Hepatocyte (in vitro differentiated cells): ENCODE measurements at regions not wholly inside any gene's neighbourhood (a gene's known extent, or its start where the extent isn't known, plus 50 kb on each side); places are given as distances from the start of the nearest gene placed in this dataset.
"Not testable (repeated sequence)": the region's sequence is repeated elsewhere in the genome, so short reads cannot be mapped to it uniquely, and the experiment has no call there.

Experiments
- DNase-seq: peaks from one replicate; pipeline ENCODE4 v3.0.0-alpha.2; 2016; ENCODE audit warnings: low spot score
- H2AFZ ChIP-seq: fragments of 200-600 bp; sonication (generic); 2 replicates; pipeline ENCODE4 v1.6.0; 2016; ENCODE audit warnings: antibody characterized with exemption, mild to moderate bottlenecking
- H3K27ac ChIP-seq: fragments of 200-600 bp; sonication (generic); 2 replicates; pipeline ENCODE4 v1.5.1; 2016; ENCODE audit warnings: mild to moderate bottlenecking
- H3K27me3 ChIP-seq: fragments of 200-600 bp; sonication (generic); 2 replicates; pipeline ENCODE4 v1.6.1; 2016
- H3K36me3 ChIP-seq: fragments of 200-600 bp; sonication (generic); replicated peaks from 2 replicates; pipeline ENCODE4 v1.5.1; 2016; ENCODE audit warnings: low read depth; ENCODE audit not compliant: insufficient read depth
- H3K4me1 ChIP-seq: fragments of 200-600 bp; sonication (generic); 2 replicates; pipeline ENCODE4 v1.5.1; 2016; ENCODE audit warnings: mild to moderate bottlenecking, moderate library complexity; ENCODE audit not compliant: insufficient read depth
- H3K4me2 ChIP-seq: fragments of 200-600 bp; sonication (generic); 2 replicates; pipeline ENCODE4 v1.6.0; 2016
- H3K4me3 ChIP-seq: fragments of 200-600 bp; sonication (generic); 2 replicates; pipeline ENCODE4 v1.5.1; 2016; ENCODE audit warnings: mild to moderate bottlenecking
- H3K79me2 ChIP-seq: fragments of 200-600 bp; sonication (generic); 2 replicates; pipeline ENCODE4 v1.6.0; 2017; ENCODE audit warnings: mild to moderate bottlenecking
- H3K9me2 ChIP-seq: fragments of 200-600 bp; sonication (generic); replicated peaks from 2 replicates; pipeline ENCODE4 v1.6.0; 2017; ENCODE audit warnings: mild to moderate bottlenecking; ENCODE audit not compliant: insufficient read depth
- H3K9me3 ChIP-seq: fragments of 200-600 bp; sonication (generic); 2 replicates; pipeline ENCODE4 v1.5.1; 2016; ENCODE audit warnings: low read depth, mild to moderate bottlenecking
- H4K20me1 ChIP-seq: fragments of 200-600 bp; sonication (generic); 2 replicates; pipeline ENCODE4 v1.6.0; 2016; ENCODE audit warnings: mild to moderate bottlenecking; ENCODE audit not compliant: insufficient read depth, poor library complexity, severe bottlenecking
- CTCF ChIP-seq: fragments of 200-600 bp; sonication (generic); IDR thresholded peaks from 2 replicates; pipeline ENCODE4 v1.5.1; 2016; ENCODE audit warnings: antibody characterized with exemption, mild to moderate bottlenecking; ENCODE audit not compliant: poor library complexity
- EZH2 ChIP-seq: fragments of 200-600 bp; sonication (generic); IDR thresholded peaks from 2 replicates; pipeline ENCODE4 v1.6.1; 2016; ENCODE audit warnings: antibody characterized with exemption, mild to moderate bottlenecking, borderline replicate concordance
- EZH2phosphoT487 ChIP-seq: fragments of 200-600 bp; sonication (generic); IDR thresholded peaks from one replicate; pipeline ENCODE4 v1.6.1; 2018; ENCODE audit warnings: antibody characterized with exemption, mild to moderate bottlenecking, low read depth, moderate library complexity; ENCODE audit not compliant: unreplicated experiment, severe bottlenecking
- WGBS: methylation state at CpG from one replicate; pipeline ENCODE4 v1.1.6; 2016; ENCODE audit warnings: low lambda C conversion rate; ENCODE audit errors: missing lambda C conversion rate; 5-methylcytosine and 5-hydroxymethylcytosine counted together

GRCh38 chr21:36229181-36229580, 72.6 kb downstream of the DOP1B start:
- DNase-seq: no peak
- WGBS: 84% methylated on average over 4 of the region's 4 CpGs
- no peaks in the 10 kb centered on the region for H3K4me1 ChIP-seq
- H3K4me2 ChIP-seq: no peak overlapping the region
- no peaks in the 10 kb centered on the region for H3K27me3 ChIP-seq
- H4K20me1 ChIP-seq: no peaks in the 10 kb centered on the region
- H3K9me2 ChIP-seq: no peaks in the 10 kb centered on the region
- no peak overlapping the region for H2AFZ ChIP-seq
- no peaks in the 10 kb centered on the region for H3K36me3 ChIP-seq
- no peak overlapping the region for H3K4me3 ChIP-seq
- no peak overlapping the region for H3K27ac ChIP-seq
- no peaks in the 10 kb centered on the region for H3K79me2 ChIP-seq
- TF ChIP-seq CTCF (no peak), EZH2phosphoT487 (no peak), EZH2 (no peak)
- H3K9me3 ChIP-seq: no peaks in the 10 kb centered on the region

GRCh38 chr21:36231444-36231843, 74.8 kb downstream of the DOP1B start:
- not testable (repeated sequence) for H3K79me2 ChIP-seq, H2AFZ ChIP-seq, H3K4me1 ChIP-seq, H3K9me2 ChIP-seq, H3K4me3 ChIP-seq, H3K27me3 ChIP-seq, H4K20me1 ChIP-seq, DNase-seq, H3K9me3 ChIP-seq, H3K27ac ChIP-seq, H3K36me3 ChIP-seq, H3K4me2 ChIP-seq
- WGBS: 100% methylated on average over 3 of the region's 3 CpGs

GRCh38 chr21:36232641-36233040, 76.0 kb downstream of the DOP1B start:
- 76% methylated on average over 9 of the region's 9 CpGs for WGBS

GRCh38 chr21:36235058-36235582, 78.5 kb downstream of the DOP1B start:
- H4K20me1 ChIP-seq: no peaks in the 10 kb centered on the region
- no peak overlapping the region for H2AFZ ChIP-seq
- H3K9me3 ChIP-seq: no peaks in the 10 kb centered on the region
- H3K4me2 ChIP-seq: no peak overlapping the region
- no peaks in the 10 kb centered on the region for H3K4me1 ChIP-seq
- H3K79me2 ChIP-seq: no peaks in the 10 kb centered on the region
- WGBS: 9% methylated on average over 8 of the region's 8 CpGs
- no peaks in the 10 kb centered on the region for H3K36me3 ChIP-seq
- peak overlapping the region; percentile 33 for H3K27ac ChIP-seq
- H3K9me2 ChIP-seq: no peaks in the 10 kb centered on the region
- peak; percentile 30 for DNase-seq
- TF ChIP-seq EZH2: no peak
- TF ChIP-seq CTCF: no peak
- no peak for TF ChIP-seq EZH2phosphoT487
- no peak overlapping the region for H3K4me3 ChIP-seq
- no peaks in the 10 kb centered on the region for H3K27me3 ChIP-seq

More at GRCh38 chr21:36232641-36233040, 76.0 kb downstream of the DOP1B start:
- Histone ChIP-seq H3K79me2 (no peaks in the 10 kb centered on the region), H4K20me1 (no peaks in the 10 kb centered on the region), H3K36me3 (no peaks in the 10 kb centered on the region), H3K4me3 (no peak overlapping the region), H3K27ac (no peak overlapping the region), H3K9me3 (no peaks in the 10 kb centered on the region), H3K4me2 (no peak overlapping the region), H2AFZ (no peak overlapping the region), H3K9me2 (no peaks in the 10 kb centered on the region), H3K4me1 (no peaks in the 10 kb centered on the region), H3K27me3 (no peaks in the 10 kb centered on the region)
- no peak for DNase-seq
- no peak for TF ChIP-seq EZH2phosphoT487
- no peak for TF ChIP-seq CTCF
- no peak for TF ChIP-seq EZH2
